ENCODE measurements at regions not wholly inside any gene's neighbourhood (a gene's known extent, or its start where the extent isn't known, plus 50 kb on each side); places are given as distances from the start of the nearest gene placed in this dataset.
A peak's percentile ranks its signal among the peaks of the same experiment; 100 is the strongest.

DNA sequence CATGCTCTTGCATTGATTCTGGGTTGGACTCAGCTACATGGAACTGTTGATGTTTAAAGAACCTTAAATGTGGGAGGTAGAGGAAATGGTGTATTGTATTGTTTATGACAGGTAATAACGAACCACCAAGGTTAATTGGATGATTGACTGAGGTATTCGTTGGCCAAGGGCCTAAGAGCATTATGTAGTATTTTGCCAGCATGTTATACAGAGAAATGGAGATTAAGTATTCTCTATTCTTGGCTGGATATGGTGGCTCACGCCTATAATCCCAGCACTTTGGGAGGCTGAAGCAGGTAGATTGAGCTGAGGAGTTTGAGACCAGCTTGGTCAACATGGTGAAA, 59.0 kb upstream of the CDK20 start:
- H3K27me3 ChIP-seq (ENCODE audit: control insufficient read depth, insufficient read depth, low read length), result no peaks in the 10 kb centered on the region
- Mint-ChIP-seq H3K27ac (peak overlapping the region in 1 of 3 donors; percentile 16), H3K4me1 (no peaks in the 10 kb centered on the region), H3K36me3 (no peaks in the 10 kb centered on the region), H3K4me3 (no peak overlapping the region), H3K27me3 (peaks cover 5% of the 10 kb centered on the region), H3K9me3 (peaks cover 0 to 19% (median 9%) of the 10 kb centered on the region in 7 donors)
- H3K27ac ChIP-seq (ENCODE audit: insufficient read depth, low read length, poor library complexity, severe bottlenecking), result no peak overlapping the region
- H3K36me3 ChIP-seq (ENCODE audit: control insufficient read depth, insufficient read depth, low read length), result no peaks in the 10 kb centered on the region
- ATAC-seq (ENCODE audit: low read depth in 2 of 2) (no peak), DNase-seq (no peak)
- H3K4me1 ChIP-seq (ENCODE audit: control insufficient read depth, insufficient read depth, low read length, poor library complexity, severe bottlenecking), result no peaks in the 10 kb centered on the region
- peaks cover 3 to 22% of the 10 kb centered on the region in 2 experiments for H3K9me3 ChIP-seq (ENCODE audit: control insufficient read depth in 2 of 2, low read length in 2 of 2)
- H3K4me3 ChIP-seq (ENCODE audit: low read depth, low read length), result no peak overlapping the region

DNA sequence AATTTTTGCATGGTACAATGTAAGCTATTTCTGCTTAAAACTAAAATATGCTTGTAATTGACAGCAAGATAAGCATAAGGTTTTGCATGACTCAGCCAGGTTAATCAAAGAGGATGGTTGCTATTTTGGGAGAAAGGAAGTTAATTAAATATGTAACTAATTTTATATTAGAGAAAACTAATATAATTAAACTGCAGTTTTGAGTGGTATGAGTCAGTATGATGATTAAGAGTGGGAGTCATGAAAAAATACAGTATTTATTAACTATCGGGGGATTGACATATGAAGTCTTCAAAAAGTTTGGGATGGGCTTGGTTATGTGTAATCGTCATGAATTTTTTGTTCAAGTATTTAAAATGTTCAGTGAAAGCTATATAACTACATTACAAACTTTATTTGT, 54.0 kb upstream of the CDK20 start:
- no peaks in the 10 kb centered on the region for H3K27me3 ChIP-seq (ENCODE audit: control insufficient read depth, insufficient read depth, low read length)
- H3K4me3 Mint-ChIP-seq, result no peak overlapping the region

DNA sequence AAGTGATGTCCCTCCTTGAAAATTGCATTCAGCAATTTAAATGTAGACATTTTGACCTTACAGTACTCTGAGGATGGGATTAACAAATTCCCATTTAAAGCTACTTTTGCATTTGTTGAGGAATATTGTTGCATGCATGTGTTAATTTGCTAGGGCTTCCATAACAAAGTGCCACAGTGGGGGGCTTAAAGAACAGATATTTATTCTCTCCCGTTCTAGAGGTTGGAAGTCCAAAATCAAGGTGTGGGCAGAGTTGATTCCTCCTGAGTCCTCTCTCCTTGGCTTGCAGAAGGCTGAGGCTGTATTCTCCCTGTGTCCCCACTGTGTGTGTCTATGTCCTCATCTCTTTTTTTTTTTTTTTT, 51.8 kb upstream of the CDK20 start:
- Histone ChIP-seq H3K27ac (ENCODE audit: insufficient read depth, low read length, poor library complexity, severe bottlenecking) (no peak overlapping the region), H3K9me3 (ENCODE audit: control insufficient read depth in 2 of 2, low read length in 2 of 2) (no peaks in the 10 kb centered on the region), H3K36me3 (ENCODE audit: control insufficient read depth, insufficient read depth, low read length) (no peaks in the 10 kb centered on the region), H3K27me3 (ENCODE audit: control insufficient read depth, insufficient read depth, low read length) (no peaks in the 10 kb centered on the region), H3K4me1 (ENCODE audit: control insufficient read depth, insufficient read depth, low read length, poor library complexity, severe bottlenecking) (no peaks in the 10 kb centered on the region), H3K4me3 (ENCODE audit: low read depth, low read length) (no peak overlapping the region)
- Mint-ChIP-seq H3K4me1 (no peaks in the 10 kb centered on the region), H3K36me3 (no peaks in the 10 kb centered on the region), H3K4me3 (no peak overlapping the region), H3K27ac (no peak overlapping the region), H3K27me3 (no peaks in the 10 kb centered on the region), H3K9me3 (no peaks in the 10 kb centered on the region)
- ATAC-seq (ENCODE audit: low read depth in 2 of 2) (no peak), DNase-seq (no peak)

More for the DNA sequence above, 54.0 kb upstream of the CDK20 start:
- ATAC-seq (ENCODE audit: low read depth in 2 of 2), result no peak
- DNase-seq, result no peak
- no peaks in the 10 kb centered on the region for H3K9me3 ChIP-seq (ENCODE audit: control insufficient read depth in 2 of 2, low read length in 2 of 2)
- no peaks in the 10 kb centered on the region for H3K36me3 ChIP-seq (ENCODE audit: control insufficient read depth, insufficient read depth, low read length)
- H3K9me3 Mint-ChIP-seq, result peaks cover 0 to 3% (median 0%) of the 10 kb centered on the region in 7 donors
- H3K4me3 ChIP-seq (ENCODE audit: low read depth, low read length), result no peak overlapping the region
- H3K36me3 Mint-ChIP-seq, result no peaks in the 10 kb centered on the region
- no peaks in the 10 kb centered on the region for H3K4me1 ChIP-seq (ENCODE audit: control insufficient read depth, insufficient read depth, low read length, poor library complexity, severe bottlenecking)
- no peaks in the 10 kb centered on the region for H3K27me3 Mint-ChIP-seq
- no peak overlapping the region for H3K27ac ChIP-seq (ENCODE audit: insufficient read depth, low read length, poor library complexity, severe bottlenecking)
- no peaks in the 10 kb centered on the region for H3K4me1 Mint-ChIP-seq
- no peak overlapping the region for H3K27ac Mint-ChIP-seq

DNA sequence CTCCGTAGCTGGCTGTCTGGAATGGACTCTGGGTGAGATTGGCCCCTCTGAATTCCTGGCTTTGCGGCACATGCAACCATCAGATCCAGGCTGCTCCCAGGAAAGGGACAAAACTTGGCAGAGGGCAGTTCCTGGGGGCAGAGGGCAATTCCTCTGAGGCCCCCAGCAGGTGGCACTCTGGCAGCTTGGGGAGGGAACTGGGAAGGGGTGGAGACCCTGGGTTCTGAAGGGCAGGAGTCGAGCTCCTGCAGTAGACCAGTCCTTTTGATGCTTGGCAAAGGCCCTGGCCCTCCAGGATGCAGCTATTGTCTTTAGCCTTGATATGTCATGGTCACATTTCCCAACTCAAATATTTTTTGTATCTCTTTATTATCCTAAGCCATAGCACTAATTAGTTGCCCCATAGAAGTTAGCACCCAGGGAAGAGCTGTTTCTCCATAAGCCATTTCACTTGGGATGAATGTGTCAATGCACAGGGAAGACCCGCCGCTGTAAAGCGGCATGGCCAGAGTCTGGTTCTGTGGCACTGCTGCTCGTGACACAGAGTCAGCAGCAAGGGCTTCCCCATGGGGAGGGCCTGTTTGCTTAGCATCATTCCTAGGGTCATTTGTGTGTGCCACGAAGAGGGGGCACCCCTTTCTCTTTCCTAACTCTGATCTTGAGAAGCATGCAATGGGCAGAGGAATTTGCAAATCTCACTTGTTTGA, 51.2 kb upstream of the CDK20 start:
- no peaks in the 10 kb centered on the region for H3K27me3 ChIP-seq (ENCODE audit: control insufficient read depth, insufficient read depth, low read length)
- H3K4me1 Mint-ChIP-seq, result no peaks in the 10 kb centered on the region
- no peaks in the 10 kb centered on the region for H3K9me3 ChIP-seq (ENCODE audit: control insufficient read depth in 2 of 2, low read length in 2 of 2)
- H3K27ac ChIP-seq (ENCODE audit: insufficient read depth, low read length, poor library complexity, severe bottlenecking), result no peak overlapping the region
- no peak for ATAC-seq (ENCODE audit: low read depth in 2 of 2)
- no peaks in the 10 kb centered on the region for H3K36me3 Mint-ChIP-seq
- H3K9me3 Mint-ChIP-seq, result no peaks in the 10 kb centered on the region
- H3K36me3 ChIP-seq (ENCODE audit: control insufficient read depth, insufficient read depth, low read length), result no peaks in the 10 kb centered on the region
- no peak overlapping the region for H3K27ac Mint-ChIP-seq
- H3K4me1 ChIP-seq (ENCODE audit: control insufficient read depth, insufficient read depth, low read length, poor library complexity, severe bottlenecking), result no peaks in the 10 kb centered on the region
- no peak for DNase-seq
- no peak overlapping the region for H3K4me3 Mint-ChIP-seq
- H3K27me3 Mint-ChIP-seq, result no peaks in the 10 kb centered on the region
- no peak overlapping the region for H3K4me3 ChIP-seq (ENCODE audit: low read depth, low read length)

DNA sequence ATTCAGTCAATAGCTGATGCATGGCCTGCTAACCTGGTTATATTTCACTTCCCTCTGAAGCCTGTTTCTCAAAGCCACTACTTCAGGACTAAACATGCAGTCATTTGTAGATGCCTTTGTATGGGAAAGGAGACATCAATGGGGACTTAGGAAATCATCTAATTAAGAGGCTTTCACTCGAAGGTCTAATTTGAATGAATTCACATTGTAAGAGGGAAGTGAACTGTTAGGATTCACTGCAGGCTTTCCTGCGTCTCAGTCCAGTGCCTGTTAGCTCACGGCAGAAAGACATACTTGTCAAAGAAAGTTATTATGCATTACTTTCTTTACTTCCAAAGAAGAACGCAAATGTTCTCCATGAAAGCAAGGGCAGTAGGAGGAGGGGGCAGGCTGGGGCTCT, 50.6 kb upstream of the CDK20 start:
- no peak overlapping the region for H3K27ac Mint-ChIP-seq
- no peak overlapping the region for H3K4me3 ChIP-seq (ENCODE audit: low read depth, low read length)
- no peaks in the 10 kb centered on the region for H3K9me3 ChIP-seq (ENCODE audit: control insufficient read depth in 2 of 2, low read length in 2 of 2)
- H3K36me3 Mint-ChIP-seq, result no peaks in the 10 kb centered on the region
- H3K27ac ChIP-seq (ENCODE audit: insufficient read depth, low read length, poor library complexity, severe bottlenecking), result no peak overlapping the region
- no peaks in the 10 kb centered on the region for H3K27me3 ChIP-seq (ENCODE audit: control insufficient read depth, insufficient read depth, low read length)
- no peak for ATAC-seq (ENCODE audit: low read depth in 2 of 2)
- H3K27me3 Mint-ChIP-seq, result no peaks in the 10 kb centered on the region
- H3K4me1 Mint-ChIP-seq, result no peaks in the 10 kb centered on the region
- no peaks in the 10 kb centered on the region for H3K9me3 Mint-ChIP-seq
- H3K4me1 ChIP-seq (ENCODE audit: control insufficient read depth, insufficient read depth, low read length, poor library complexity, severe bottlenecking), result no peaks in the 10 kb centered on the region
- no peaks in the 10 kb centered on the region for H3K36me3 ChIP-seq (ENCODE audit: control insufficient read depth, insufficient read depth, low read length)
- DNase-seq, result no peak
- H3K4me3 Mint-ChIP-seq, result no peak overlapping the region

Data from CD4-positive, CD25-positive, alpha-beta regulatory T cell (primary cell).